Heart right ventricle (tissue), 16 donors: ENCODE measurements at regions not wholly inside any gene's neighbourhood (a gene's known extent, or its start where the extent isn't known, plus 50 kb on each side); places are given as distances from the start of the nearest gene placed in this dataset.

Source experiments
- ATAC-seq, 8 donors: fragments of 200-7000 bp; cut with Tn5 transposase; one replicate each; pipeline ENCODE4 v1.9.1; 2020; ENCODE audit warnings: mild to moderate bottlenecking in 8 of 8, moderate library complexity in 8 of 8, moderate number of reproducible peaks in 1 of 8
- DNase-seq, 2 donors: peaks; one replicate each; pipeline ENCODE4 v3.0.0-alpha.2; 2020
- H3K27ac ChIP-seq, 10 donors: fragments of 200-600 bp; sonication (generic) in 2 of 10; one replicate each; pipeline versions ENCODE4 v1.5.0 to v1.8.0; 2020 to 2022; ENCODE audit warnings: mild to moderate bottlenecking in 3 of 10
- H3K27me3 ChIP-seq, 7 donors: fragments of 200-600 bp; one replicate each; pipeline ENCODE4 v1.8.0; 2021 to 2022; ENCODE audit warnings: mild to moderate bottlenecking in 2 of 7
- H3K36me3 ChIP-seq, 9 donors: fragments of 200-600 bp; sonication (generic) in 1 of 9; one replicate each; pipeline versions ENCODE4 v1.5.0 to v1.8.0; 2020 to 2022; ENCODE audit warnings: mild to moderate bottlenecking in 2 of 9
- H3K4me1 ChIP-seq, 9 donors: fragments of 200-600 bp; sonication (generic) in 1 of 9; one replicate each; pipeline versions ENCODE4 v1.5.0 to v1.8.0; 2020 to 2022; ENCODE audit warnings: mild to moderate bottlenecking in 4 of 9
- H3K4me3 ChIP-seq, 10 donors: fragments of 200-600 bp; sonication (generic) in 2 of 10; one replicate each; pipeline versions ENCODE4 v1.5.0 to v1.8.0; 2020 to 2022; ENCODE audit warnings: mild to moderate bottlenecking in 7 of 10, moderate library complexity in 2 of 10
- H3K9me3 ChIP-seq, 11 donors: fragments of 200-600 bp in 10 of 11; sonication (generic) in 2 of 11; one replicate each; pipeline versions ENCODE4 v1.5.0 to v1.8.0; 2013 to 2022; ENCODE audit warnings: mild to moderate bottlenecking in 2 of 11, control low read depth in 1 of 11, moderate library complexity in 1 of 11
- WGBS, 2 donors: extraction: QIAGEN DNeasy Blood & Tissue Kit; methylation state at CpG; one replicate each; pipeline ENCODE4 v1.1.7; 2013; ENCODE audit warnings: inconsistent platforms in 1 of 2; 5-methylcytosine and 5-hydroxymethylcytosine counted together
- intact Hi-C, 10 donors: fragments of 100-400 bp; cut with DNase I; formaldehyde crosslinking; loops; one replicate each; pipeline versions ENCODE4 v1.11.1 to v1.14.2; 2022
- TF ChIP-seq, protein P1 (sequence below), 9 donors: fragments of 200-600 bp; sonication (generic) in 2 of 9; IDR thresholded peaks; one replicate each; pipeline versions ENCODE4 v1.5.0 to v1.8.0; 2021 to 2022; ENCODE audit warnings: antibody characterized with exemption in 9 of 9, mild to moderate bottlenecking in 5 of 9, moderate library complexity in 1 of 9
- donor health status: Arrhythmogenic right ventricular cardiomyopathy.
- donor health status: ischemic (EF 13 %, LVEDD 7.1; RV severe dilation, severe dysfunction).
- donor health status: healthy with polysubstance abuse.
- donor health status: DM: no; HTN: yes; CAD: no.
- donor health status: DM: no; HTN: no; CAD: no.
- donor health status: ischemic (EF 25% LVEDD 6.9; RV normal size, moderate dysfunction).
- donor health status: ischemic (EF 25% LVEDD 5.7; RV mildly dilated, moderate dysfunction).
- donor health status: healthy.
- donor health status: DM: yes; HTN: yes; CAD: no.
- donor health status: Ischemic cardiomyopathy.
- donor health status: ischemic (EF 35%, LVEDD 5.7; RV mildly dilated, moderate dysfunction).
- donor health status: nonischemic (EF 11% LVEDD 7.7; RV severe dilation, severe dysfunction).
- donor health status: DM: yes; HTN: yes; CAD: no.
- donor health status: PGD.
- donor health status: ischemic (EF 29% LVEDD 5.4; RV normal size, mild dysfunction).
- donor health status: nonischemic (EF 23%, LVEDD 6.1; RV moderate dilation, normal function).

DNA sequence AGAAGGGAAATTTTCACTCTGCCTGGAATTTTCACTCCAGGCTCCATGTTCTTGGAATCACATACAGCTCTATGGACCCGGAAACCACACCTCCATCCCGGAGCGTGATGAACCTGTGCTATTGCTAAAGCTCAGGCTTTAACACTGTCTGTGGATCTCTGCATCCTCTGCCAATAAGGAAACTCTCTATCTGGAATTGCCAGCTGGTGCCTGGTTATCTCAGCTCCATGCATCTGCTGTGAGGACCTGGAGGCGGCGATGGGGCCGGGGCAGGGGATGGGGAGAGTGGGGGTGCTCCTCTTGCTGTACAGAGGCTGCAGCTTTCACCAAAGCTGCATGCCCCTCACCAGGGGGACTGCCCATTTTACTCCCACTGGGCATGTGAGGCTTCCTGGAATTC, 754.0 kb upstream of the SOX11 start:
- ATAC-seq (no peak), DNase-seq (no peak)
- no peak overlapping the region for H3K4me3 ChIP-seq
- H3K27me3 ChIP-seq: no peaks in the 10 kb centered on the region
- TF ChIP-seq, protein P1, sequence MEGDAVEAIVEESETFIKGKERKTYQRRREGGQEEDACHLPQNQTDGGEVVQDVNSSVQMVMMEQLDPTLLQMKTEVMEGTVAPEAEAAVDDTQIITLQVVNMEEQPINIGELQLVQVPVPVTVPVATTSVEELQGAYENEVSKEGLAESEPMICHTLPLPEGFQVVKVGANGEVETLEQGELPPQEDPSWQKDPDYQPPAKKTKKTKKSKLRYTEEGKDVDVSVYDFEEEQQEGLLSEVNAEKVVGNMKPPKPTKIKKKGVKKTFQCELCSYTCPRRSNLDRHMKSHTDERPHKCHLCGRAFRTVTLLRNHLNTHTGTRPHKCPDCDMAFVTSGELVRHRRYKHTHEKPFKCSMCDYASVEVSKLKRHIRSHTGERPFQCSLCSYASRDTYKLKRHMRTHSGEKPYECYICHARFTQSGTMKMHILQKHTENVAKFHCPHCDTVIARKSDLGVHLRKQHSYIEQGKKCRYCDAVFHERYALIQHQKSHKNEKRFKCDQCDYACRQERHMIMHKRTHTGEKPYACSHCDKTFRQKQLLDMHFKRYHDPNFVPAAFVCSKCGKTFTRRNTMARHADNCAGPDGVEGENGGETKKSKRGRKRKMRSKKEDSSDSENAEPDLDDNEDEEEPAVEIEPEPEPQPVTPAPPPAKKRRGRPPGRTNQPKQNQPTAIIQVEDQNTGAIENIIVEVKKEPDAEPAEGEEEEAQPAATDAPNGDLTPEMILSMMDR (IDR thresholded peaks at IDR 0.05): no peak
- peaks cover 0 to 21% (median 0%) of the 10 kb centered on the region in 11 donors for H3K9me3 ChIP-seq
- intact Hi-C loops: no loop called here
- no peaks in the 10 kb centered on the region for H3K4me1 ChIP-seq
- no peaks in the 10 kb centered on the region for H3K36me3 ChIP-seq
- 53 to 59% methylated on average over 6 of the region's 6 CpGs for WGBS, 2 donors
- H3K27ac ChIP-seq: no peak overlapping the region

DNA sequence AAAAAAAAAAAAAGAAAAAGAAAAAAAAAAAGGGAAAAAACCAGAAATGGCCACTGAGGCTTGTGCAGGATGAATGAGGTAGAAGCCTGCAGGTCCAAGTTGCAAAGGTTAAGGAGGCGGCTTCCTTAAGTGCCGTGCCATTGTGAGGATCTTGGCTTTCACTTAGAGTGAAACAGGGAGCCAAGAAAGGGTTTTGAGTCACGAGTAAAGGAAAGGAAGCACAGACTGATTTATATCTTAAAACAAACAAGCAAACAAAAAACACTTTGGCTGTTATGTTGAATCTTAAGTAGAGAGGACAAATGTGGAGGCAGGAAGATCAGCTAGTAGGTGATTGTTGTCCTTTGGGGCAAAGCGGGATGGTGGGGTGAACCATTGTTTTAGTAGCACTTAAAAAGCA, 749.7 kb upstream of the SOX11 start:
- H3K36me3 ChIP-seq: no peaks in the 10 kb centered on the region
- peaks cover 0 to 21% (median 0%) of the 10 kb centered on the region in 11 donors for H3K9me3 ChIP-seq
- 63 to 69% methylated on average over 4 of the region's 4 CpGs for WGBS, 2 donors
- H3K4me3 ChIP-seq: no peak overlapping the region
- DNase-seq: no peak
- intact Hi-C loops: loop anchor here in 1 of 10 donors (10.0 kb wide), 1 partner anchor 1232 kb away; no protein-coding TSS in a partner anchor
- TF ChIP-seq, protein P1 (IDR thresholded peaks at IDR 0.05): no peak
- H3K27ac ChIP-seq: no peak overlapping the region
- ATAC-seq: no peak
- no peaks in the 10 kb centered on the region for H3K4me1 ChIP-seq
- H3K27me3 ChIP-seq: no peaks in the 10 kb centered on the region

DNA sequence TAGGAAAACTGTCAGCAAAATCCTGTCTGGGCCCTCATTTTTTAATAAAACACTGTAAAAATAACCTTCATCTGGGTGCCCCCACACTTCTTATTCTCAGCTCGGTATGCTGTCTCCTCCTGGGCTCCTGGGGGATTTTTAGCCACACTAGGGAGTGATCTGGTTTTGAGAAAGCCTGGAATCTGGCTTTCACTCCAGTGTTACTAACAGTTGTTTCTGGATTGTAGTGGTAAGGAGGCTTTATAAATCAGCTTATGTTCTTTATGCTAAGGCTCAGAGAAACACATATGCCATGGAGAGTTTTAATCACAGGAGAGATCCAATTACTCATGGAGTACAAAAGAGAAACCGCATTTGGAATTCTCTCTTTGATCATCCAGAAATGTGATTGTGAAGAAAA, 744.3 kb upstream of the SOX11 start:
- intact Hi-C loops: loop anchor here in 1 of 10 donors (10.0 kb wide), 1 partner anchor 1227 kb away; no protein-coding TSS in a partner anchor
- no peaks in the 10 kb centered on the region for H3K4me1 ChIP-seq
- H3K27ac ChIP-seq: no peak overlapping the region
- H3K36me3 ChIP-seq: no peaks in the 10 kb centered on the region
- DNase-seq (no peak), ATAC-seq (no peak)
- TF ChIP-seq, protein P1 (IDR thresholded peaks at IDR 0.05): no peak
- peaks cover 0 to 8% (median 0%) of the 10 kb centered on the region in 11 donors for H3K9me3 ChIP-seq
- no peaks in the 10 kb centered on the region for H3K27me3 ChIP-seq
- 72 to 74% methylated on average over 2 of the region's 2 CpGs for WGBS, 2 donors
- no peak overlapping the region for H3K4me3 ChIP-seq

DNA sequence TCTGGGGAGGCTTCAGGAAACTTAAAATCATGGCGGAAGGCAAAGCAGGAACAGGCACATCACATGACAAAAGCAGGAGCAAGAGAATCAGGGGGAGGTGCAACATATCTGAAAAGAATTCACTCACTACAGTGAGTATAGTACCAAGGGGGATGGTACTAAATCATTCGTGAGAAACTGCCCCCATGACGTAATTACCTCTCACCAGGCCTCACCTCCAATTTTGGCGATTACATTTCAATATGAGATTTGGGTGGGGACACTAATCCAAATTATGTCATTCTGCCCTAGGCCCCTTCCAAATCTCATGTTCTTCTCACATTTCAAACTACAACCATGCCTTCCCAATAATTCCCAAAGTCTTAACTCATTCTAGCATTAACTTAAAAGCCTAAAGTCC, 740.8 kb upstream of the SOX11 start:
- DNase-seq (no peak), ATAC-seq (no peak)
- Histone ChIP-seq H3K27ac (no peak overlapping the region), H3K4me1 (no peaks in the 10 kb centered on the region), H3K36me3 (no peaks in the 10 kb centered on the region), H3K4me3 (no peak overlapping the region), H3K27me3 (no peaks in the 10 kb centered on the region), H3K9me3 (no peaks in the 10 kb centered on the region)
- WGBS, 2 donors: 92% methylated on average over 4 of the region's 4 CpGs
- intact Hi-C loops: no loop called here
- TF ChIP-seq, protein P1 (IDR thresholded peaks at IDR 0.05): no peak
